ENCODE measurements at regions not wholly inside any gene's neighbourhood (a gene's known extent, or its start where the extent isn't known, plus 50 kb on each side); places are given as distances from the start of the nearest gene placed in this dataset.

GRCh38 chr20:43833511-43834395 is 80.9 kb upstream of the TOX2 start:
- no peaks in the 10 kb centered on the region for H3K4me1 ChIP-seq (ENCODE audit: insufficient read depth, low read length)
- no peak overlapping the region for H3K4me2 ChIP-seq (ENCODE audit: low read depth, low read length)
- TF ChIP-seq MEIS1 (CRISPR knock-in tag; IDR thresholded peaks at IDR 0.05; ENCODE audit: borderline replicate concordance) (no peak), ZNF101 (CRISPR knock-in tag; IDR thresholded peaks at IDR 0.05; ENCODE audit: borderline replicate concordance, low read depth) (no peak), ZNF839 (CRISPR knock-in tag; IDR thresholded peaks at IDR 0.05; ENCODE audit: borderline replicate concordance) (no peak), ZNF136 (CRISPR knock-in tag; IDR thresholded peaks at IDR 0.05; ENCODE audit: low read depth) (no peak), PRDM15 (CRISPR knock-in tag; IDR thresholded peaks at IDR 0.05) (no peak), CREM (IDR thresholded peaks at IDR 0.05) (no peak), CREM (CRISPR knock-in tag; IDR thresholded peaks at IDR 0.05) (no peak), NBN (conservative IDR thresholded peaks at IDR 0.05) (no peak), MED1 (CRISPR knock-in tag; IDR thresholded peaks at IDR 0.05) (no peak), TBP (CRISPR knock-in tag; IDR thresholded peaks at IDR 0.05) (no peak), ARNT (IDR thresholded peaks at IDR 0.05) (no peak), BATF2 (CRISPR knock-in tag; IDR thresholded peaks at IDR 0.05) (no peak), HNF4G (IDR thresholded peaks at IDR 0.05; ENCODE audit: borderline replicate concordance, low read depth, low read length) (no peak), HNF4G (CRISPR knock-in tag; IDR thresholded peaks at IDR 0.05; ENCODE audit: borderline replicate concordance, low read depth) (no peak), GMEB1 (CRISPR knock-in tag; IDR thresholded peaks at IDR 0.05; ENCODE audit: borderline replicate concordance) (no peak), IRF1 (CRISPR knock-in tag; IDR thresholded peaks at IDR 0.05; ENCODE audit: low read depth) (no peak), TCF12 (IDR thresholded peaks at IDR 0.05) (no peak), TCF12 (CRISPR knock-in tag; IDR thresholded peaks at IDR 0.05) (no peak)
- H3K4me3 ChIP-seq (replicated peaks in 1 of 3; ENCODE audit: insufficient read depth in 1 of 3, low read depth in 2 of 3, low read length in 3 of 3), result no peak overlapping the region
- WGBS (ENCODE audit: low lambda C conversion rate), result 0% methylated on average over 6 of the region's 6 CpGs
- H3K27me3 ChIP-seq (ENCODE audit: control insufficient read depth in 1 of 2, insufficient read depth in 2 of 2, low read length in 2 of 2), result peaks cover 2 to 35% of the 10 kb centered on the region in 2 experiments; a peak in 4 of 5 replicates
- ChIA-PET CTCF (ENCODE audit: low intra/inter-chr PET ratio, low total read pairs) (no interaction called here), POLR2A (no interaction called here)
- in situ Hi-C loops (cut with HindIII; ENCODE audit: extremely low pct_ligation_motif_present, low pct_unique_long_range_greater_than_20kb), result no loop called here
- no peaks in the 10 kb centered on the region for H3K9me3 ChIP-seq (ENCODE audit: low read length)
- intact Hi-C loops (cut with micrococcal nuclease; ENCODE audit: unreplicated experiment), result no loop called here
- no TSS peak for BruUV-seq (replicated peaks)
- H3K27ac ChIP-seq (ENCODE audit: extremely low read length, insufficient read depth, low read length), result no peak overlapping the region
- no peaks in the 10 kb centered on the region for H3K36me3 ChIP-seq (replicated peaks in 1 of 2; ENCODE audit: control insufficient read depth in 1 of 2, insufficient read depth in 2 of 2, low read length in 2 of 2)
- no peak overlapping the region for H3K9ac ChIP-seq (ENCODE audit: insufficient read depth, low read depth, low read length)
- H2AFZ ChIP-seq (ENCODE audit: low read length), result no peak overlapping the region
- ATAC-seq, result no peak
- FAIRE-seq, result no peak
- no peaks in the 10 kb centered on the region for H4K20me1 ChIP-seq (ENCODE audit: insufficient read depth, low read length)
- no peaks in the 10 kb centered on the region for H3K79me2 ChIP-seq (ENCODE audit: insufficient read depth, low read length)
- DNase-seq (ENCODE audit: low spot score), result no peak

All from HepG2 (cell line).